Neural progenitor cell (in vitro differentiated cells): ENCODE measurements at regions not wholly inside any gene's neighbourhood (a gene's known extent, or its start where the extent isn't known, plus 50 kb on each side); places are given as distances from the start of the nearest gene placed in this dataset.

Experiments
- CTCF ChIP-seq: fragments of 200-600 bp; sonication (generic); IDR thresholded peaks from 2 replicates; pipeline ENCODE4 v1.5.1; 2017; ENCODE audit warnings: antibody characterized with exemption, mild to moderate bottlenecking
- EZH2 ChIP-seq: fragments of 200-600 bp; sonication (generic); IDR thresholded peaks from 2 replicates; pipeline ENCODE4 v1.6.1; 2017; ENCODE audit warnings: antibody characterized with exemption, mild to moderate bottlenecking, moderate library complexity

- TF ChIP-seq CTCF (no peak), EZH2 (no peak)
Observed at GRCh38 chr19:27793644-27794493, 1419.1 kb downstream of the UQCRFS1 start.
